ENCODE measurements at regions not wholly inside any gene's neighbourhood (a gene's known extent, or its start where the extent isn't known, plus 50 kb on each side); places are given as distances from the start of the nearest gene placed in this dataset.
"Not testable (repeated sequence)": the region's sequence is repeated elsewhere in the genome, so short reads cannot be mapped to it uniquely, and the experiment has no call there.

DNA sequence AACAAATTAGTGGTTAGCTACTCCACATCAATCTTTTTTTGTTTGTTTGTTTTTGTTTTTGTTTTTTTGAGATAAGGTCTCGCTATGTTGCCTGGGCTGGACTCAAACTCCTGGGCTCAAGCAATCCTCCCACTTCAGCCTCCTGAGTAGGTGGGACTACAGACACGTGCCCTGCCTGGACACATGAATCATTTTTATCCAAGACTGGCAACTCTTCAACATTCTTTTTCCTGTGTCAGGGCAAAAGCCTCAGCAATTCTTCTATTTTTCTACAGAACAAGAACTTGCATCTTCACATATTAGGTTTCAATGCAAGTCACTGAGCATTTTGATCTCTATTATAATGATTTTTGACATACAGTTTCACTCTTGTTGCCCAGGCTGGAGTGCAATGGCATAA lies 76.8 kb upstream of the LRCH1 start:
- no peak for ATAC-seq
- no peak overlapping the region for H3K27ac Mint-ChIP-seq
- no peaks in the 10 kb centered on the region for H3K36me3 Mint-ChIP-seq
- H3K9me3 Mint-ChIP-seq, result no peaks in the 10 kb centered on the region
- H3K4me1 Mint-ChIP-seq, result no peaks in the 10 kb centered on the region
- H3K27me3 Mint-ChIP-seq, result no peaks in the 10 kb centered on the region
- no peak overlapping the region for H3K4me3 Mint-ChIP-seq

DNA sequence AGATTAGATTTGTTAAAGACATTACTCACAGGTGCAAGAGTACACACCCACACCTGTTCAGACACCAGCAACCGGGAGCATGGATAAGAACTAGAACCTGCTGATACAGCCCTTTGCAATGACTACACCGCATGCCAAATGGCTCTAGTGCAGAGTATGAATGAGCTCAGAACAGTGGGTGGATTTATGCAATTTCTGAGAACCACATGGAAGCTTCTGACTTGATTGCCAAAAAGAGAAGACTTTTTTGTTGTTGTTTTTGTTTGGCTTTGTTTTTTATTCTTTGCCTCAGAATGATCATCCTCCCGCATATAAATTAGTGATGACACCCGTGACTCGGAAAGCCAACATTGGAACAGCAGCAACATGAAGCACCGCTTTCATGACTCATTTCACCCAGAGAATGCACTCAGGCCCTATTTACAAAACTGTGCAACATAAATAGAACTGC lies 77.4 kb upstream of the LRCH1 start:
- Mint-ChIP-seq H3K27me3 (no peaks in the 10 kb centered on the region), H3K4me1 (no peaks in the 10 kb centered on the region), H3K36me3 (no peaks in the 10 kb centered on the region), H3K27ac (no peak overlapping the region), H3K4me3 (no peak overlapping the region), H3K9me3 (no peaks in the 10 kb centered on the region)
- no peak for ATAC-seq

DNA sequence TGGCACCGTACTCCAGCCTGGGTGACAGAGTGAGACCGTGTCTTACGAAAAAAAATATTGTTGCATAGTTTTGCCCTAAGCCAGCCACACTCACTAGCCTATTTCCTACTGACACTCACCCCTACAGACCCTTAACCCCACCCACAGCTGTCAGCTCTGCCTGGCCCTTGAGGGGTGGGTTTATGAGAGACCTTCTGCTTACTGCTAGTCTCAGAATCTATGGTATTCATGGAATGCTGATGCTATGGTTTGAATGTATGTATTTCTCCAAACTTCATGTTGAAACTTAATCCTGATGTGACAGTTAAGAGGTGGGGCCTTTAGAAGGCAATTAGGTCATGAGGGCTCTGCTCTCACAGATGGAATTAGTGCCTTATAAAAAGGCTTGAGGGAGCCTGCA lies 79.2 kb upstream of the LRCH1 start:
- Mint-ChIP-seq H3K9me3 (no peaks in the 10 kb centered on the region), H3K27me3 (no peaks in the 10 kb centered on the region), H3K4me1 (no peaks in the 10 kb centered on the region), H3K4me3 (no peak overlapping the region), H3K27ac (no peak overlapping the region), H3K36me3 (no peaks in the 10 kb centered on the region)
- ATAC-seq, result no peak

DNA sequence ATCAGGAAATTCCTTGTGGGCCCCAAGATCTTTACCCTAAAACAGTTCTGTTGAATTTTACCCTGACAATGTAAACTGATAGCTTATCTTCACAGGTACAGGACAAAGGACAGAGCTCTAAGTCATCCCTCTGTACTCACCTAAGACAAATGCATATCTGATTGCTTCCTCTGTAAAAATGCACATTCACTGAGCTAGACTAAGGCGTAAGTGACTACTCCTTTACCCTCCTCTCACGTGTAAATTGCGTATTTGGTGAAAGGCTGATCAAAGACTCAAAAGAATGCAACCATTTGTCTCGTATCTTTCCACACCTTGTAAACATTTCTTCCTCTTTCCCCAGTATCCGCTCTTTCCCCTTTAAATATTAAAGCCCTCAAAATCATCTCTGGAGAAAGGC lies 80.6 kb upstream of the LRCH1 start:
- Mint-ChIP-seq H3K27ac (no peak overlapping the region), H3K36me3 (no peaks in the 10 kb centered on the region), H3K4me1 (no peaks in the 10 kb centered on the region), H3K27me3 (no peaks in the 10 kb centered on the region), H3K9me3 (no peaks in the 10 kb centered on the region), H3K4me3 (no peak overlapping the region)
- ATAC-seq, result no peak

DNA sequence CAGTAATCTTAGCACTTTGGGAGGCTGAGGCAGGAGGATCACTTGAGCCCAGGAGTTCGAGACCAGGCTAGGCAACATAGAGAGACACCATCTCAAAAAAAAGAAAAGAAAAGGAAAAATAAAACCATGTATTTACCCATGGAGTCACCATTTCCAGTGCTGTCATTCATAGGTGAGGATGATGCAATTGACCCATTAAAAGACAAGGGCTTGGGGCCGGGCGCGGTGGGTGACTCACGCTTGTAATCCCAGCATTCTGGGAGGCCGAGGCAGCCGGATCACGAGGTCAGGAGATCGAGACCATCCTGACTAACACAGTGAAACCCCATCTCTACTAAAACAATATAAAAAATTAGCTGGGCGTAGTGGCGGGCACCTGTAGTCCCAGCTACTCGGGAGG lies 82.6 kb upstream of the RUBCNL start:
- ATAC-seq, H3K4me1 Mint-ChIP-seq, H3K36me3 Mint-ChIP-seq, H3K27ac Mint-ChIP-seq, H3K9me3 Mint-ChIP-seq, H3K27me3 Mint-ChIP-seq, H3K4me3 Mint-ChIP-seq: not testable (repeated sequence)

DNA sequence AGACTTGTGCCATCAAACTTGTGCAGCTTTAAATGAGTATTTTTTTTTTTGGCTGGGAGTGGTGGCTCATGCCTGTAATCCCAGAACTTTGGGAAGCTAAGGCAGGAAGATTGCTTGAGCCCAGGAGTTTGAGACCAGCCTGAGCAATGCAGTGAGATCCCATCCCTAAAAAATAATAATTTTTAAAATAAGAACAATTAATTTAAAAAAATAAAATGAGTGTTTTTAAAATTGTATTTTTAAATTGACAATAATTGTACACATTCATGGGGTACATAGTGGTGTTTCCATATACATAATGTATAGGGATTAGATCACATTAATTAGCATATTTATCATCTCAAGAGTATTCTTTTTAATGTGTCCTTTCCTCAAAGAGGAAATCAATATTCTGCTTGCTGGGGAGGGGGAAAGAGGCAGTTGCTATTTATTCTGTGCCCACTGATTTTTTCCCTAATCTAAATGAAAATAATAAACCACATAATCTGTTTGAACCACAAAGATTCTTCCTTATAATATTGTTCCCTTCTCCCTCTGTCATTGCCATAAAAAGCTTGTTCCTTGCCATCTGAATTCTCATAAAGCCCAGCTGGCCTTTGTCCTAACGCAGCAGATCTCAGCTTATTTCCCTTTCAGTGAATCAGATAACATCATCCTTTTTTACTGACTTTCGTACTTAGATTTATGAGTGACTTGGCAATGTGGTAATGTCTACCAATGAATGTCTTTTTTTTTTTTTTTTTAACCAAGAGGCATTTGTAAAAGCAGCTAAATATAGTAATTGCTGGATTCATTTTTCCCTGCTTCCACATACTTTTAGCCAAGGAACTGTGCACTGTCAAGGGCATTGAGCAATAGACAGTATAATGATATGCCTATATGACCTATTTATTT lies 81.8 kb upstream of the RUBCNL start:
- no peaks in the 10 kb centered on the region for H3K9me3 Mint-ChIP-seq
- no peaks in the 10 kb centered on the region for H3K4me1 Mint-ChIP-seq
- H3K4me3 Mint-ChIP-seq, result no peak overlapping the region
- ATAC-seq, result no peak
- H3K27ac Mint-ChIP-seq, result no peak overlapping the region
- H3K36me3 Mint-ChIP-seq, result no peaks in the 10 kb centered on the region
- no peaks in the 10 kb centered on the region for H3K27me3 Mint-ChIP-seq

DNA sequence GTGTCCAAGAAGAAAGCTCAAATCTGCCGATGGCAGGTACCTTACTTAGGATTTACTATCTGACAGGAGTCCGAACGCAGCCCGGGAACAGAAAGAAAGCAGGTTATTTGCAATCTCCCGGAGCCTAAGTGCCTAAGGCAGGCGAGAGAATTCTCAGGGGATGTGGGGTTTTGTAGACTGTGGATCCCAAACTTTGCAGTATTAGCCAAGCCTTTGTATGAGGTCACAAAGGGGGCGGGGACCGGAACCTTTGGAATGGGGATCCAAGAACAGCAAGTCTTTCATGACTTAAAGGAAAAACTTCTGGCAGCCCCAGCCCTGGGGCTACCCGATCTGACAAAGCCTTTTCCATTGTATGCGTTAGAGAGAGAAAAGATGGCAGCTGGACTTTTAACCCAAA lies 80.6 kb upstream of the RUBCNL start:
- not testable (repeated sequence) for ATAC-seq, H3K9me3 Mint-ChIP-seq, H3K4me1 Mint-ChIP-seq, H3K27ac Mint-ChIP-seq, H3K4me3 Mint-ChIP-seq, H3K36me3 Mint-ChIP-seq, H3K27me3 Mint-ChIP-seq

DNA sequence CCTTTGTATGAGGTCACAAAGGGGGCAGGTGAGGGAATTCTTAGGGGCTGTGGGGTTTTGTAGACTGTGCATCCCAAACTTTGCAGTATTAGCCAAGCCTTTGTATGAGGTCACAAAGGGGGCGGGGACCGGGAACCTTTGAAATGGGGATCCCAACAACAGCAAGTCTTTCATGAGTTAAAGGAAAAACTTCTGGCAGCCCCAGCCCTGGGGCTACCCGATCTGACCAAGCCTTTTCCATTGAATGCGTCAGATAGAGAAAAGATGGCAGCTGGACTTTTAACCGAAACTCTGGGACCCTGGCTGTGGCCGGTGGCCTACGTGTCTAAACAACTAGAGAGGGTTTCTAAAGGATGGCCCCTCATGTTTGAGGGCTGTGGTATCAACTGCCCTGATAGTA lies 79.0 kb upstream of the RUBCNL start:
- not testable (repeated sequence) for H3K27me3 Mint-ChIP-seq, H3K27ac Mint-ChIP-seq, H3K9me3 Mint-ChIP-seq, H3K4me3 Mint-ChIP-seq, H3K4me1 Mint-ChIP-seq, ATAC-seq, H3K36me3 Mint-ChIP-seq

DNA sequence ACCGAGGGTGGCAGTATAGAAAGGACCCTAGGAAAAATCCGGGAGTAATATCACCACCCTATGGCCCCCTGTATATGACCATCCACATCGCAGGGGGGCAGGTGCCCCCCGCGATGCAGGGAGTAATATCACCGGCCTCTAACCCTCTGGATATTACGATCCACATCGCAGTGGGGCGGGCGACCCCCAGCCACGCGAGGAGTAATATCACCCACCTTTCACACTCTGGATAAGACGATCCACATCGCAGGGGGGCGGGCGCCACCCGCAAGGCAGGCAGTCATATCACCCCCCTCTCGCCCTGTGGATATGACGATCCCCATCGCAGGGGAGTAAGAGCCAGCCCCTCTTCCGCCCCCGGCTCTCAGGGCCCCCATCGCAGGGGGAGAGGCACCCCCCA lies 76.7 kb upstream of the RUBCNL start:
- H3K27me3 Mint-ChIP-seq, result no peaks in the 10 kb centered on the region
- ATAC-seq, result no peak
- H3K4me3 Mint-ChIP-seq, result no peak overlapping the region
- H3K4me1 Mint-ChIP-seq, result no peaks in the 10 kb centered on the region
- no peak overlapping the region for H3K27ac Mint-ChIP-seq
- peaks cover 4% of the 10 kb centered on the region for H3K9me3 Mint-ChIP-seq
- no peaks in the 10 kb centered on the region for H3K36me3 Mint-ChIP-seq

DNA sequence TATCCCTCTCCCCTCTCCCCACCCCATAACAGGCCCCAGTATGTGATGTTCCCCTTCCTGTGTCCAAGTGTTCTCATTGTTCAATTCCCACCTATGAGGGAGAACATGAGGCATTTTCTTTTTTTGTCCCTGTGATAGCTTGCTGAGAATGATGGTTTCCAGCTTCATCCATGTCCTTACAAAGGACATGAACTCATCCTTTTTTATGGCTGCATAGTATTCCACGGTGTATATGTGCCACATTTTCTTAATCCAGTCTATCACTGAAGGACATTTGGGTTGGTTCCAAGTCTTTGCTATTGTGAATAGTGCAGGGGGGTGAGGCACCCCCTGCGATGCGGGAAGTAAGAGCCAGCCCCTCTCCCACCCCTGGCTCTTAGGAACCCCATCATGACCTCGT lies 73.2 kb upstream of the RUBCNL start:
- H3K4me1 Mint-ChIP-seq, H3K36me3 Mint-ChIP-seq, H3K9me3 Mint-ChIP-seq, H3K4me3 Mint-ChIP-seq, ATAC-seq, H3K27me3 Mint-ChIP-seq, H3K27ac Mint-ChIP-seq: not testable (repeated sequence)

DNA sequence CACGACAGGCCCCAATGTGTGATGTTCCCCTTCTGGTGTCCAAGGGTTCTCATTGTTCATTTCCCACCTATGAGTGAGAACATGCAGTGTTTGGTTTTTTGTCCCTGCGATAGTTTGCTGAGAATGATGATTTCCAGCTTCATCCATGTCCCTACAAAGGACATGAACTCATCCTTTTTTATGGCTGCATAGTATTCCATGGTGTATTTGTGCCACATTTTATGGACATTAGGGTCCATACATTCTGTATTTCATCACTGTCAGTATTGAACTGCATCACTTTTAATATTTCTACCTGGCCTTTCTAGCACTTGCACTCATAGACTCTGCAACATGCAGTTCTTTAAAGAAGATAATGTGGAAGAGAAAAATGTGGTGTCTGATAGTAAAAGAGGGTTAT lies 70.2 kb upstream of the RUBCNL start:
- H3K36me3 Mint-ChIP-seq, H3K4me1 Mint-ChIP-seq, H3K27ac Mint-ChIP-seq, H3K4me3 Mint-ChIP-seq, H3K9me3 Mint-ChIP-seq, ATAC-seq, H3K27me3 Mint-ChIP-seq: not testable (repeated sequence)

DNA sequence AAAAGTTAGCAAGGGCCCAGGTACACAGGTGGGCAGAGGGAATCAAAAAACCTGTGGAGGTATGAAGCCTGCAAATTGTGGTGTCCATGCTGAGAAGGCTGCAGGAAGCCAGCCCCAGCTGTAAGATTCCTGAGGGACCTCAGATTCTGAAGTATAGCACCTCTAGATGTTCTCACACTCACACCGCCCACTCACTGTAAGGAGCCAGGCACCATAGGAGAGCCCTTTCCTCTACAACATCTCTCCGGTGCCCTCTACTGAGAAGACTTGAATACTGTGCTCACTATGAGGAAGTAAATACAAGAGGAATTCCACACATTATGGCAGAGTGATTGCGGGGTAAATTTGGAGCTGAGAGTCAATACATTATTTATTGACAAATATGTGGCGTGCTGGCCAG lies 68.9 kb upstream of the RUBCNL start:
- H3K27ac Mint-ChIP-seq, H3K4me3 Mint-ChIP-seq, H3K36me3 Mint-ChIP-seq, H3K9me3 Mint-ChIP-seq, H3K4me1 Mint-ChIP-seq, H3K27me3 Mint-ChIP-seq: not testable (repeated sequence)
- ATAC-seq, result peak; percentile 91

DNA sequence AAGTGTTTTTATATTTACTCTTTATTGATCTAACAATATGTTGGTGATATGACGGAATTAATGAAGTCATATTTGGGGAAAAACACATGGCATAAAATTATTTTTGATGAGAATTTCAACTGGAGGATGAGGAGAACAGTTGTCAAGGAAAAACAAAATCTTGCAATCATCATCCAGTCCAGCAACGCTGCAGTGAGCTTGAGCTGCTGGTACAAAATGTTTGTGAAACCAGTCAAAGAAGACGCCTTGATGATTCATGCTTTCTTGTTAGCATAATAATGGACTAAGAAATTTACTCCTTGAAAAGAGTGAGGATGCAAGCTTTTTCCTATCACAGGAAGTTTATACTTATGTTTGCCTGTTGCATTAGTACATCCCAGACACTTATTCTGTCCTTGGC lies 64.1 kb upstream of the RUBCNL start:
- not testable (repeated sequence) for H3K27me3 Mint-ChIP-seq, H3K27ac Mint-ChIP-seq, H3K4me1 Mint-ChIP-seq, ATAC-seq, H3K36me3 Mint-ChIP-seq, H3K9me3 Mint-ChIP-seq, H3K4me3 Mint-ChIP-seq

DNA sequence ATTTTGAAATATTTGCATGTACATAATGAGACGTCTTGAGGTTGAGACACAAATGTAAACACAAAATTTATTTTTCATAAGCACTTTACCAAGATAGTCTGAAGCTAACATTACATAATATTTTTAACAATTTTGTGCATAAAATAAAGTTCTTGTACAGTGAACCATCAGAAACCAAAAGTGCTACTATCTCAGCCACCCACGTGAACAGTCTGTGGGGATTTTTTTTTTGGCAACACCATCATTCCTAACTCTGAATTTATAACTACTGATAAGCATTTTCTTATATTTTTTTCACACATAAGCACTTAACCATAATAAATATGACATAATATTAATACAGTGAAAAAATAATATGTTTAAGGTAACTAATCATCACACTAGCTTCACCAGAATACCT lies 62.9 kb upstream of the RUBCNL start:
- not testable (repeated sequence) for H3K36me3 Mint-ChIP-seq, H3K27me3 Mint-ChIP-seq, H3K27ac Mint-ChIP-seq, H3K4me3 Mint-ChIP-seq, ATAC-seq, H3K4me1 Mint-ChIP-seq, H3K9me3 Mint-ChIP-seq

DNA sequence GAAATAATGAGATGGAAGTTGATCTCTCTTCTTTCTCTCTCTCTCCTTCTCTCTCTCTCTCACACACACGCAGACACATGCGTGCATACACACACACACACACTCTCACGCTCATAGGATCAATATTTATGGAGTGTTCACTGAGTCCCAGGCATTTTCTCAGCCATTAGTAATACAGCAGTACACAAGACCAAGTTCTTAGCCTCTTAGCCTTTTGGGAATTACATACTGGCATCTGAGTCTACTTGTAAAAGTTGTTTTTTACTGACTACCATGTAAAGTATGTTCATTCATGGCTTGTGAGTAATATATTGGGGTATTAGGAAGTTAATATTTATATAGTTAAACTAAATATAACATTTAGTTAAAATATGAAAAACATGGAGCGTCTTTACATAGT lies 61.1 kb upstream of the RUBCNL start:
- H3K27me3 Mint-ChIP-seq, H3K4me3 Mint-ChIP-seq, H3K9me3 Mint-ChIP-seq, H3K36me3 Mint-ChIP-seq, H3K4me1 Mint-ChIP-seq, ATAC-seq, H3K27ac Mint-ChIP-seq: not testable (repeated sequence)

DNA sequence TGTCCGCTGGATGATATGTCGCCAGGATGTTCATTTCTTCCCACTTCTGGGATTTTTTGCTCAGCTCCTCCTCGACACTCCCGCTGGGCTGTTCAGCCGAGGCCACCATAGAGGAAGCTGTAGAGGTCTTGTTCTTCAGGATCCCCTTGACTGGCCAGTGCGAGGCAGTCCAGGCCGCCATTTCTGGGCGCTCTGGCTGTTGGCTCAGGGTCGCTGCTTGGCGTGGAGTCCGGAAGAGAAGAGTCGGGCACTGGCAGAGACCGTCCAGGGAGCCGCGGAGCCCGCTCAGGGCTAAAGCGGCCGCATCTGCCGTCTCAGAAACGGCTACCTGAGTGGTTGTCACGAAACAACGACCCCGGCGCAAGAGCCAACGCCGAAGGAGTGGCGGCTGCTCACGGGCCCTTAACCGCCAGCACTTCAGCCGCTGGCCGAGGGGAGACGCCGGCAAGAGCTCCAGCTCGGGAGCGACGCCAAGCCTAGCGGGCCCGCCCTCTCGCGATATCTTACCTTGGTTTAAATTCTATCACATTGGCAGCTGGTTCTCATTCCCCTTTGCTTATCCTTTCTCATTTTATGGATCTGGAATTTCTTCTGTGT lies 50.9 kb upstream of the RUBCNL start:
- not testable (repeated sequence) for H3K27me3 Mint-ChIP-seq, H3K4me1 Mint-ChIP-seq, H3K36me3 Mint-ChIP-seq, ATAC-seq, H3K27ac Mint-ChIP-seq, H3K9me3 Mint-ChIP-seq
- H3K4me3 Mint-ChIP-seq, result peak overlapping the region; percentile 46
